ENCODE measurements at regions not wholly inside any gene's neighbourhood (a gene's known extent, or its start where the extent isn't known, plus 50 kb on each side); places are given as distances from the start of the nearest gene placed in this dataset.
A peak's percentile ranks its signal among the peaks of the same experiment; 100 is the strongest.

GRCh38 chr12:123033392-123034021, 53.0 kb downstream of the ARL6IP4 start:
- WGBS (ENCODE audit: extremely low coverage, insufficient read length, low lambda C conversion rate): no CpG with 5 or more reads among the region's 3 CpGs

More at GRCh38 chr12:123033392-123034021, 53.0 kb downstream of the ARL6IP4 start:
- Mint-ChIP-seq H3K4me1 (peaks cover 1 to 4% of the 10 kb centered on the region in 2 experiments; a peak in 2 of 4 replicates), H3K27ac (peak overlapping the region in 1 of 3 experiments; percentile 14; a peak in 1 of 7 replicates), H3K36me3 (ENCODE audit: insufficient read depth in 1 of 3, low read depth in 3 of 3) (no peaks in the 10 kb centered on the region), H3K4me3 (no peak overlapping the region), H3K9me3 (no peaks in the 10 kb centered on the region), H3K27me3 (ENCODE audit: low read depth) (peaks cover 2% of the 10 kb centered on the region; the same call in 1 of the 2 replicates)
- Histone ChIP-seq H3K79me2 (ENCODE audit: insufficient read depth, low read length) (no peaks in the 10 kb centered on the region), H3K56ac (ENCODE audit: insufficient read length, low read depth, low read length) (no peak overlapping the region), H3K4ac (ENCODE audit: low read depth, low read length) (no peak overlapping the region), H2BK20ac (ENCODE audit: low read depth, low read length, poor library complexity, severe bottlenecking) (no peak overlapping the region), H4K8ac (replicated peaks; ENCODE audit: insufficient read length, low read depth, low read length) (no peak overlapping the region), H3K4me2 (ENCODE audit: insufficient read depth, insufficient read length, low read length) (no peak overlapping the region), H3K4me1 (ENCODE audit: insufficient read depth, low read length) (no peaks in the 10 kb centered on the region), H3K14ac (ENCODE audit: insufficient read depth, low read length) (no peak overlapping the region), H2BK5ac (ENCODE audit: insufficient read length, low read length) (no peak overlapping the region), H3T11ph (ENCODE audit: low read length) (no peak overlapping the region), H3K9me3 (ENCODE audit: control insufficient read depth, low read depth, low read length) (no peaks in the 10 kb centered on the region), H2BK12ac (ENCODE audit: insufficient read length, low read depth, low read length) (no peak overlapping the region), H2BK120ac (ENCODE audit: low read depth, low read length, poor library complexity, severe bottlenecking) (no peak overlapping the region), H3K27me3 (ENCODE audit: insufficient read depth, low read length) (no peaks in the 10 kb centered on the region), H2AFZ (ENCODE audit: low read length) (no peak overlapping the region), H3K23ac (ENCODE audit: insufficient read length, low read depth, low read length) (no peak overlapping the region), H3K23me2 (ENCODE audit: insufficient read length, low read depth, low read length, poor library complexity, severe bottlenecking) (no peaks in the 10 kb centered on the region), H4K5ac (ENCODE audit: insufficient read length, low read depth, low read length) (no peak overlapping the region), H3K27ac (ENCODE audit: insufficient read length, low read depth, low read length) (no peak overlapping the region), H4K20me1 (ENCODE audit: control insufficient read depth, insufficient read depth, insufficient read length) (no peaks in the 10 kb centered on the region), H3K18ac (ENCODE audit: insufficient read length, low read depth, low read length) (no peak overlapping the region), H2AK5ac (ENCODE audit: insufficient read length, low read length) (no peak overlapping the region), H3K9ac (ENCODE audit: extremely low read depth, insufficient read length, low read length) (no peak overlapping the region), H3K79me1 (ENCODE audit: insufficient read depth, low read depth, low read length, poor library complexity, severe bottlenecking) (no peaks in the 10 kb centered on the region), H2BK15ac (ENCODE audit: low read depth, low read length) (no peak overlapping the region), H4K91ac (ENCODE audit: insufficient read length, low read depth, low read length) (no peak overlapping the region)
- TF ChIP-seq CTCF (conservative IDR thresholded peaks at IDR 0.05): no peak
- DNase-seq: no peak
